ENCODE measurements at regions not wholly inside any gene's neighbourhood (a gene's known extent, or its start where the extent isn't known, plus 50 kb on each side); places are given as distances from the start of the nearest gene placed in this dataset.

- 59 to 64% (median 62%) methylated on average over 5 of the region's 5 CpGs for WGBS, 4 donors
- H3K4me3 ChIP-seq, result no peak overlapping the region
These were observed 124.0 kb downstream of the ESM1 start for GRCh38 chr5:54861212-54861894.

GRCh38 chr5:54860321-54860720 is 125.1 kb downstream of the ESM1 start:
- DNase-seq, result no peak
- Histone ChIP-seq H3K36me3 (no peaks in the 10 kb centered on the region), H3K4me3 (no peak overlapping the region), H3K9me3 (peaks cover 0 to 26% (median 12%) of the 10 kb centered on the region in 12 donors), H3K4me1 (peaks cover 0 to 8% (median 0%) of the 10 kb centered on the region in 12 donors), H3K27me3 (no peaks in the 10 kb centered on the region), H3K27ac (no peak overlapping the region)
- ATAC-seq, result no peak
- intact Hi-C loops (cut with DNase I), result loop anchor here in 2 of 10 donors (10.0 kb wide), 2 partner anchors 606 to 616 kb away; no protein-coding TSS in a partner anchor
- 79 to 88% (median 84%) methylated on average over 2 of the region's 2 CpGs for WGBS, 4 donors
- TF ChIP-seq CTCF (IDR thresholded peaks at IDR 0.05) (no peak), POLR2A (IDR thresholded peaks at IDR 0.05) (no peak)

More at GRCh38 chr5:54861212-54861894, 124.0 kb downstream of the ESM1 start:
- peaks cover 0 to 8% (median 0%) of the 10 kb centered on the region in 12 donors for H3K4me1 ChIP-seq
- intact Hi-C loops (cut with DNase I), result loop anchor here in 2 of 10 donors (10.0 kb wide), 2 partner anchors 607 to 617 kb away; no protein-coding TSS in a partner anchor
- ATAC-seq (no peak), DNase-seq (no peak)
- peaks cover 0 to 26% (median 12%) of the 10 kb centered on the region in 12 donors for H3K9me3 ChIP-seq
- no peaks in the 10 kb centered on the region for H3K36me3 ChIP-seq
- no peak overlapping the region for H3K27ac ChIP-seq
- H3K27me3 ChIP-seq, result no peaks in the 10 kb centered on the region
- TF ChIP-seq CTCF (IDR thresholded peaks at IDR 0.05), result no peak
- no peak for TF ChIP-seq POLR2A (IDR thresholded peaks at IDR 0.05)

- intact Hi-C loops (cut with DNase I), result no loop called here
- no peak for DNase-seq
- H3K4me1 ChIP-seq, result peaks cover 0 to 8% (median 0%) of the 10 kb centered on the region in 12 donors
- no peak overlapping the region for H3K27ac ChIP-seq
- H3K9me3 ChIP-seq, result peaks cover 0 to 26% (median 12%) of the 10 kb centered on the region in 12 donors
- H3K27me3 ChIP-seq, result no peaks in the 10 kb centered on the region
- H3K4me3 ChIP-seq, result no peak overlapping the region
- ATAC-seq, result no peak
- TF ChIP-seq POLR2A (IDR thresholded peaks at IDR 0.05), result no peak
- H3K36me3 ChIP-seq, result no peaks in the 10 kb centered on the region
These were observed 126.1 kb downstream of the ESM1 start for GRCh38 chr5:54859316-54859715.

- TF ChIP-seq POLR2A (IDR thresholded peaks at IDR 0.05), result no peak
- no peak for TF ChIP-seq CTCF (IDR thresholded peaks at IDR 0.05)
- Histone ChIP-seq H3K27ac (no peak overlapping the region), H3K9me3 (peaks cover 0 to 26% (median 12%) of the 10 kb centered on the region in 12 donors), H3K4me3 (no peak overlapping the region), H3K4me1 (peaks cover 0 to 1% (median 0%) of the 10 kb centered on the region in 12 donors), H3K27me3 (no peaks in the 10 kb centered on the region), H3K36me3 (no peaks in the 10 kb centered on the region)
- intact Hi-C loops (cut with DNase I), result no loop called here
- no peak for ATAC-seq
- no peak for DNase-seq
- 87 to 93% (median 88%) methylated on average over 5 of the region's 5 CpGs for WGBS, 4 donors
These were observed 130.4 kb downstream of the ESM1 start for GRCh38 chr5:54854883-54855581.
